ENCODE measurements at regions not wholly inside any gene's neighbourhood (a gene's known extent, or its start where the extent isn't known, plus 50 kb on each side); places are given as distances from the start of the nearest gene placed in this dataset.
"Not testable (repeated sequence)": the region's sequence is repeated elsewhere in the genome, so short reads cannot be mapped to it uniquely, and the experiment has no call there.

DNA sequence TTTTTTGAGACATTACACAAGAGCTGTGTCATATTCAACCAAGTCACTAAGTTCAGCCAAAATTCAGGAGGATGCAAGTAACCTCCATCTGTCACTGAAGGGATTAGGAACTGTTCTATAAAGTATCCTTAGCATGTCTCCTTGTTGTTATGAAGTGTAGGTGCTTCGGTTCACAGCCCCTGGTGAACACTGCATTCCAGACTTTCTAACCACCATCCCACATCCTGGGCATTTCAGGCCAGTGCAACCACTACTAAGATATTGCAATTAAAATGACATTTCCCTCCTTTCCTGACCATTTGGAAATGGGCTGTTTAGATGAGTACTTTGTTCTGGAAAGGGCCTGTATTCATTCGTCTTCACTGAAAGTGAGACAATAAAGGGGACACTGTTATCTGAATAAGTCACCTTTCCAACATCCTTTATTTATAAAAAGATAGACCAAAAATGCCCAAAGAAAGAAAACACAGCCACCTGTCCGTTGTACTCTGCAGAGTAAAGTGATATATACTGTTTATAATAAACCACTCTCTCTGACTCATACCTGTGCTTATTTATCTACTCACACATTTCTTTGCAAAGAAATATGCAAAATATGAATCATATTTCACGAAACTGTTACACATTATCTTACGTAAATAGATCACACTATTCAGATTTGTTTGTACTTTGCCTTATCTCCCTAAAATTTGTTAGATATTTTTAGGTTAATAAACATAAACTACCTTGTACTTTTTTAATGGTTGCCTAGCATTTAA lies 861.9 kb downstream of the CDH18 start:
- Histone ChIP-seq H3K9me3 (no peaks in the 10 kb centered on the region), H3K27me3 (no peaks in the 10 kb centered on the region), H3K36me3 (no peaks in the 10 kb centered on the region), H3K4me1 (ENCODE audit: control insufficient read depth in 1 of 2, insufficient read depth in 1 of 2, low read depth in 1 of 2, low read length in 1 of 2) (no peaks in the 10 kb centered on the region), H3K27ac (no peak overlapping the region), H3K4me3 (ENCODE audit: low read depth in 1 of 2, low read length in 1 of 2) (no peak overlapping the region)
- TF ChIP-seq, protein P1, sequence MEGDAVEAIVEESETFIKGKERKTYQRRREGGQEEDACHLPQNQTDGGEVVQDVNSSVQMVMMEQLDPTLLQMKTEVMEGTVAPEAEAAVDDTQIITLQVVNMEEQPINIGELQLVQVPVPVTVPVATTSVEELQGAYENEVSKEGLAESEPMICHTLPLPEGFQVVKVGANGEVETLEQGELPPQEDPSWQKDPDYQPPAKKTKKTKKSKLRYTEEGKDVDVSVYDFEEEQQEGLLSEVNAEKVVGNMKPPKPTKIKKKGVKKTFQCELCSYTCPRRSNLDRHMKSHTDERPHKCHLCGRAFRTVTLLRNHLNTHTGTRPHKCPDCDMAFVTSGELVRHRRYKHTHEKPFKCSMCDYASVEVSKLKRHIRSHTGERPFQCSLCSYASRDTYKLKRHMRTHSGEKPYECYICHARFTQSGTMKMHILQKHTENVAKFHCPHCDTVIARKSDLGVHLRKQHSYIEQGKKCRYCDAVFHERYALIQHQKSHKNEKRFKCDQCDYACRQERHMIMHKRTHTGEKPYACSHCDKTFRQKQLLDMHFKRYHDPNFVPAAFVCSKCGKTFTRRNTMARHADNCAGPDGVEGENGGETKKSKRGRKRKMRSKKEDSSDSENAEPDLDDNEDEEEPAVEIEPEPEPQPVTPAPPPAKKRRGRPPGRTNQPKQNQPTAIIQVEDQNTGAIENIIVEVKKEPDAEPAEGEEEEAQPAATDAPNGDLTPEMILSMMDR (IDR thresholded peaks at IDR 0.05): no peak

DNA sequence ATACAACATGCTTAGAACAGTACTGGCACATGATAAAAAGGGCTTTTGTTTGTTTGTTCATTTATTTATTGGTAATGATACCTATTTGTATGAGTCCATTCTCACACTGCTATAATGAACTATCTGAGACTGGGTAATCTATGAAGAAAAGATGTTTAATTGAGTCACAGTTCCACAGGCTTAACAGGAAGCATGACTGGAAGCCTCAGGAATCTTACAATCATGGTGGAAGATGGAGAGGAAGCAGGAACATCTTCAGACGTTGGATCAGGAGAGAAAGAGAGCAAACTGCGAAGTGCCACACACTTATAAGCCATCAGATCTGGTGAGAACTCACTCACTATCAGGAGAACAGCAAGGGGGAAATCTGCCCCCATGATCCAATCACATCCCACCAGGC lies 847.7 kb downstream of the CDH18 start:
- H3K27ac ChIP-seq: no peak overlapping the region
- H3K36me3 ChIP-seq: no peaks in the 10 kb centered on the region
- no peak overlapping the region for H3K4me3 ChIP-seq (ENCODE audit: low read depth in 1 of 2, low read length in 1 of 2)
- no peaks in the 10 kb centered on the region for H3K9me3 ChIP-seq
- H3K27me3 ChIP-seq: no peaks in the 10 kb centered on the region
- H3K4me1 ChIP-seq (ENCODE audit: control insufficient read depth in 1 of 2, insufficient read depth in 1 of 2, low read depth in 1 of 2, low read length in 1 of 2): no peaks in the 10 kb centered on the region
- TF ChIP-seq, protein P1 (IDR thresholded peaks at IDR 0.05): no peak

DNA sequence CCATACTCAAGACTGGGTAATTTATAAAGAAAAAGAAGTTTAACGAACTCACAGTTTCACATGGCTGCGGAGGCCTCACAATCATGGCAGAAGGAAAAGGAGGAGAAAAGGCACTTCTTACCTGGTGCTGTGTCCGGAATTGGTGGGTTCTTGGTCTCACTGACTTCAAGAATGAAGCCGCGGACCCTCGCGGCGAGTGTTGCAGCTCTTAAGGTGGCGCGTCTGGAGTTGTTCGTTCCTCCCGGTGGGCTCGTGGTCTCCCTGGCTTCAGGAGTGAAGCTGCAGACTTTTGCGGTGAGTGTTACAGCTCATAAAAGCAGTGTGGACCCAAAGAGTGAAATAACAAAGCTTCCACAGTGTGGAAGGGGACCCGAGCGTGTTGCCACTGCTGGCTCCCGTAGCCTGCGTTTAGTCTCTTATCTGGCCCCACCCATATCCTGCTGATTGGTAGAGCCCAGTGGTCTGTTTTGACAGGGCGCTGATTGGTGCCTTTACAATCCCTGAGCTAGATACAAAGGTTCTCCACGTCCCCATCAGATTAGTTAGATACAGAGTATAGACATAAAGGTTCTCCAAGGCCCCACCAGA lies 846.0 kb downstream of the CDH18 start:
- H3K4me3 ChIP-seq (ENCODE audit: low read depth in 1 of 2, low read length in 1 of 2); H3K27ac ChIP-seq; H3K36me3 ChIP-seq; H3K9me3 ChIP-seq; H3K4me1 ChIP-seq (ENCODE audit: control insufficient read depth in 1 of 2, insufficient read depth in 1 of 2, low read depth in 1 of 2, low read length in 1 of 2); H3K27me3 ChIP-seq: not testable (repeated sequence)

DNA sequence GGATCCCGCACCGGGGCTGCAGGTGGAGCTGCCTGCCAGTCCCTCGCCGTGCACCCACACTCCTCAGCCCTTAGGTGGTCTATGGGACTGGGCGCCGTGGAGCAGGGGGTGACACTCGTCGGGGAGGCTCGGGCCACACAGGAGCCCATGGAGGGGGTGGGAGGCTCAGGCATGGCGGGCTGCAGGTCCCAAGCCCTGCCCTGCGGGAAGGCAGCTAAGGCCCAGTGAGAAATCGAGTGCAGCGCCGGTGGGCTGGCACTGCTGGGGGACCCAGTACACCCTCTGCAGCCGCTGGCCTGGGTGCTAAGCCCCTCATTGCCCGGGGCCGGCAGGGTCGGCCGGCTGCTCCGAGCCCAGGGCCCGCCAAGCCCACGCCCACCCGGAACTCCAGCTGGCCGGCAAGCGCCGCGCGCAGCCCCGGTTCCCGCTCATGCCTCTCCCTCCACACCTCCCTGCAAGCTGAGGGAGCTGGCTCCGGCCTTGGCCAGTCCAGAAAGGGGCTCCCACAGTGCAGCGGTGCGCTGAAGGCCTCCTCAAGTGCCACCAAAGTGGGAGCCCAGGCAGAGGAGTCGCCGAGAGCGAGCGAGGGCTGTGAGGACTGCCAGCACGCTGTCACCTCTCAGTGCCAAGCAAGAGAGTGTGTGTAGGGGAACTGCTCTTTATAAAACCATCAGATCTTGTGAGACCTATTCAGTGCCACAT lies 845.1 kb downstream of the CDH18 start:
- not testable (repeated sequence) for H3K36me3 ChIP-seq; H3K9me3 ChIP-seq; H3K4me3 ChIP-seq (ENCODE audit: low read depth in 1 of 2, low read length in 1 of 2); H3K27ac ChIP-seq; H3K4me1 ChIP-seq (ENCODE audit: control insufficient read depth in 1 of 2, insufficient read depth in 1 of 2, low read depth in 1 of 2, low read length in 1 of 2); H3K27me3 ChIP-seq

DNA sequence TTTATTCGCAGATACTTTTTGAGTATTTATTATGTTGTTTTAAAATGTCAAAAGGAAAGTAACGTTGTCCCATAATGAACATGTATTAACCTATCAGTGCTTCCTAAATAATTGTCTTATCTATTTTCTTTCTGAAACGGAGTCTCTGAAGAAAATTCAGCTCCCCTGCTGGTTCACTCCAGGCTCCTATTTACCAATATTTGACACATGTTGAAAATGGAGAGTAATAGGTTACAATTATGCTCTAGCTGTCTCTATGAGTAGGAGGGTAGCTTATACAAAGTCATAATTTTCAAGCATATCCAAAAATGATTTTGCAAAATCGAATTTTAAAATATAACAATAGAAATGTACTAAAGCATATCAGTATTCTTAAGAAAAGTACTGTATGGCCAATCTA lies 844.1 kb downstream of the CDH18 start:
- TF ChIP-seq, protein P1 (IDR thresholded peaks at IDR 0.05): no peak
- H3K36me3 ChIP-seq: no peaks in the 10 kb centered on the region
- H3K27ac ChIP-seq: no peak overlapping the region
- no peaks in the 10 kb centered on the region for H3K4me1 ChIP-seq (ENCODE audit: control insufficient read depth in 1 of 2, insufficient read depth in 1 of 2, low read depth in 1 of 2, low read length in 1 of 2)
- no peaks in the 10 kb centered on the region for H3K9me3 ChIP-seq
- H3K27me3 ChIP-seq: no peaks in the 10 kb centered on the region
- H3K4me3 ChIP-seq (ENCODE audit: low read depth in 1 of 2, low read length in 1 of 2): no peak overlapping the region

DNA sequence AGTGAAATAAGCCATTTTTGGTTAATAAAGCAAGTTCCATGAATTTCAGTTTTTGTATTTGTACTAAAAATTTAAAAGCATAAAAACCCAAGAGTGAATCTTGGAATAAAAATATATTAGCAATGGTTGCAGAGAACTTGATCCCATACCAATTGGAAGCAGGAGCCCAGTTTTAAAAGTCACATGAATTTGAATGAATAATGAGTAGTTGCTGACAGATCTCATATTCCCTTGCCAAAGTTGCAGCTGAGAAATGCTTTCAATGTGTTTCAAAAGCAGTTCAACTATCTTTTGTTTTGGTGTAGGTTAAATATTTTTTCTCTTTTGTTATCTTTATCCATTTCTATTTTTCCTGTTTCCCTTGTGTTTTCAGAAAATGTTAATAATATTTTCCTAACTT lies 818.6 kb downstream of the CDH18 start:
- H3K27me3 ChIP-seq: no peaks in the 10 kb centered on the region
- no peaks in the 10 kb centered on the region for H3K9me3 ChIP-seq
- no peaks in the 10 kb centered on the region for H3K36me3 ChIP-seq
- H3K4me3 ChIP-seq (ENCODE audit: low read depth in 1 of 2, low read length in 1 of 2): no peak overlapping the region
- H3K4me1 ChIP-seq (ENCODE audit: control insufficient read depth in 1 of 2, insufficient read depth in 1 of 2, low read depth in 1 of 2, low read length in 1 of 2): no peaks in the 10 kb centered on the region
- TF ChIP-seq, protein P1 (IDR thresholded peaks at IDR 0.05): no peak
- H3K27ac ChIP-seq: no peak overlapping the region
